ENCODE measurements at regions not wholly inside any gene's neighbourhood (a gene's known extent, or its start where the extent isn't known, plus 50 kb on each side); places are given as distances from the start of the nearest gene placed in this dataset.
A peak's percentile ranks its signal among the peaks of the same experiment; 100 is the strongest.

DNA sequence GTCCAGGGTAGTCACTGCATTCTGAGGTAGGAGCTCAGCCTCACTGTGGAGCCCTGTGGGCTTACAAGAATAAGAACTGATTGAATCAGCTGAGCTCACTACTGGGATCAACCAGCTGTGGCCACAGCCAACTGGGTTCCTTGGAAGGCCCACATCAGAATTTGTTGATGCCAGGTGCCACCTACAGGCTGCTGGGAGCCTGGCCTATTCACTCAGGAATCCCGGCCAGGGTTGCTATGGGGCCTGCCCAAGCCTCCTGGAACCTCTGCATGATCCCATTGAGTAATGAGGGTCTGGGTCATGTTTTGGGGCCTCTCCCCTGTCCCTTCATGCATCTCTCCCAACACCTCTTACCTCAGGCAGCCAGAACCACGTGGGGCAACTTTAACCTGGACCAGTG lies 53.9 kb upstream of the KIAA1210 start:
- peak in 6 of 7 donors; percentile 23 to 48 (median 33) for DNase-seq

DNA sequence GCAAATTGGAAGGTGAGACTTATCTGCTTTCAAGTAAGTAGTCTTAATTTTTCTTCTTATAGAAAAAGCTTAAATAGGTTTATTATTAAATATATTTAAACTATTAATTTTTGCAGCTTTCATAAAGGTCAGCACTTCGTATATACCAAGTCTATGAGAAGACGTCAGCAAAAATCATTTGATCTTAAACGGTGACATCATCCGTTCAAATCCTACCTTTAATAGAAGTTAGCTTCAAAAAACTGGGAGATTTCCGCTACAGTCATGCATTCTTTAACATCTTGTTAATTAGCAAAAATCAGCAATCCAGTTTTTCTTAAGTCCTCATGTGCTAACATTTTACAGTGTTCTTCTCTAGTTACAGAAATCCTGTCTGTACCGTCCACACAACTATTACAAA lies 49.9 kb upstream of the PGRMC1 start:
- Histone ChIP-seq H3K9me3 (replicated peaks in 1 of 3) (no peaks in the 10 kb centered on the region), H3K4me3 (no peak overlapping the region), H3K27ac (no peak overlapping the region), H3K4me1 (replicated peaks in 1 of 2) (no peaks in the 10 kb centered on the region), H3K36me3 (replicated peaks in 1 of 2) (no peaks in the 10 kb centered on the region), H3K27me3 (no peaks in the 10 kb centered on the region)
- intact Hi-C loops (cut with DNase I) = no loop called here
- WGBS, 4 donors = 79 to 88% (median 84%) methylated on average over 6 of the region's 6 CpGs
- TF ChIP-seq POLR2A (IDR thresholded peaks at IDR 0.05) = no peak
- TF ChIP-seq, protein P1, sequence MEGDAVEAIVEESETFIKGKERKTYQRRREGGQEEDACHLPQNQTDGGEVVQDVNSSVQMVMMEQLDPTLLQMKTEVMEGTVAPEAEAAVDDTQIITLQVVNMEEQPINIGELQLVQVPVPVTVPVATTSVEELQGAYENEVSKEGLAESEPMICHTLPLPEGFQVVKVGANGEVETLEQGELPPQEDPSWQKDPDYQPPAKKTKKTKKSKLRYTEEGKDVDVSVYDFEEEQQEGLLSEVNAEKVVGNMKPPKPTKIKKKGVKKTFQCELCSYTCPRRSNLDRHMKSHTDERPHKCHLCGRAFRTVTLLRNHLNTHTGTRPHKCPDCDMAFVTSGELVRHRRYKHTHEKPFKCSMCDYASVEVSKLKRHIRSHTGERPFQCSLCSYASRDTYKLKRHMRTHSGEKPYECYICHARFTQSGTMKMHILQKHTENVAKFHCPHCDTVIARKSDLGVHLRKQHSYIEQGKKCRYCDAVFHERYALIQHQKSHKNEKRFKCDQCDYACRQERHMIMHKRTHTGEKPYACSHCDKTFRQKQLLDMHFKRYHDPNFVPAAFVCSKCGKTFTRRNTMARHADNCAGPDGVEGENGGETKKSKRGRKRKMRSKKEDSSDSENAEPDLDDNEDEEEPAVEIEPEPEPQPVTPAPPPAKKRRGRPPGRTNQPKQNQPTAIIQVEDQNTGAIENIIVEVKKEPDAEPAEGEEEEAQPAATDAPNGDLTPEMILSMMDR (IDR thresholded peaks at IDR 0.05) = no peak
- DNase-seq = no peak

More for the DNA sequence above, 53.9 kb upstream of the KIAA1210 start:
- H3K4me3 ChIP-seq = no peak overlapping the region
- H3K36me3 ChIP-seq (replicated peaks in 1 of 2) = no peaks in the 10 kb centered on the region
- H3K27ac ChIP-seq = no peak overlapping the region
- intact Hi-C loops (cut with DNase I) = no loop called here
- TF ChIP-seq POLR2A (IDR thresholded peaks at IDR 0.05) = no peak
- TF ChIP-seq, protein P1 (IDR thresholded peaks at IDR 0.05) = peak in 1 of 6 experiments; percentile 31
- no peaks in the 10 kb centered on the region for H3K27me3 ChIP-seq
- H3K4me1 ChIP-seq (replicated peaks in 1 of 2) = no peaks in the 10 kb centered on the region
- WGBS, 4 donors = 29 to 80% (median 52%) methylated on average over 1 to 2 of the region's 2 CpGs
- H3K9me3 ChIP-seq (replicated peaks in 1 of 3) = no peaks in the 10 kb centered on the region

Data from adrenal gland (tissue), 9 donors.